CD4-positive, alpha-beta T cell treated with Interleukin-6 at 100 ng/mL for 8 hours (primary cell): ENCODE measurements at regions not wholly inside any gene's neighbourhood (a gene's known extent, or its start where the extent isn't known, plus 50 kb on each side); places are given as distances from the start of the nearest gene placed in this dataset.

Experiments used
- DNase-seq: peaks from one replicate; pipeline ENCODE4 v3.0.0-alpha.2; 2020; ENCODE audit warnings: mixed read lengths, low spot score

DNA sequence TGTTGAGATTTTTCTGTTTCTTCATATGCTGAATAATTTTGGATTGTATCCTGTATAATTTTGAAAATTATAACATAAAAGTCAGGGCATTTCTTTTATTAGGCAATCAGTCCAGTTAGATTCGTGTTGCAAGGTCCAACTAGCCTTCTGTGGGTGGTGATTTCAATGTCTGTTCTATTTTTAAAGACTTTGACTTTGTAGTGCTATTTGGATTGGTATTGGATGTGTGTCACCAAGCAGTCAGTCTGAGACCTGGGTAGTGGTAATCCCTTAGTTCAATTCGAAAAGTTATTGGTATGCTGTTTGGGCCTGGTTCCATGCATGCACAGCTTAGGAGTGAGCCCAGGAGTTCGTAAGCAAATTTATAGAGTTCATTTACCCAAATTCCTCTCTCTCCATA, 82.2 kb downstream of the EPDR1 start:
- DNase-seq = no peak

DNA sequence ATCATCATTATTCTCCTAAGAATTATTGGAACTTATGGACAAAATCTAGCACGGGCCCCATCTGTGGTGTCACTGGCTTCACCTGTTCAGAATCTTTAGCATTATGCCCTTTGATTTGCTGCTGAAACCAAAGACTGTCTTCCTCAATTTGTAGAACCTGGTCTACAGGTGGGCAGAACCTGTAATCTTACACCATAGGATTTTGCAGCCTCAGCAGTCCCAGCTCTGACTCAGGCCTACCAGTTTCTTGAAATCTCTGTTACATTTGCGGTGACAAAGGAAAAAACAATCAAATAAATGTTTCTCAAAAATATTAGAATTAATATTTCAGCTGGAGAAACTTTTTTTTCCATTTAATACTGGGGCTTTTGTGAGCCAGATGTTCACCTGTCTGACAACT, 86.1 kb downstream of the EPDR1 start:
- DNase-seq = no peak

- no peak for DNase-seq
These were observed 86.7 kb downstream of the EPDR1 start for GRCh38 chr7:38007096-38007495.

DNA sequence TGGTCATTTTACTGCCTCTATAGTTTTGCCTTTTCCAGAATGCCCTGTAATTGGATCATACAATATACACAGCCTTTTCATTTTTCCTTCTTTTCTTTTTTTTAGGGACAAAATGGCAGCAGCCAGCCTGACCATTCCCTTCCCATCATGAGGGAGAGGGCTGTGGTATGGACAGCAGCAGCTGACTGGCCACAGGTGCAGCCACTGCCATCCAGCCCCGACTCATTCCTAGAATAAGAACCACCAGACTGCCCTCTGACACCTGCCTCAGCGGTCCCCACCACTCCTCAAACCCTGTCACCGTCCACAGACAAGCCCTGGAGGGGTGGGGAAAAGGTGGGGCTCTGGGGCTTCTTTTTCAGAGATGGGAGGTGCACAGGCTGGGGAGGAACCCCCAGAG, 92.8 kb downstream of the EPDR1 start:
- no peak for DNase-seq

DNA sequence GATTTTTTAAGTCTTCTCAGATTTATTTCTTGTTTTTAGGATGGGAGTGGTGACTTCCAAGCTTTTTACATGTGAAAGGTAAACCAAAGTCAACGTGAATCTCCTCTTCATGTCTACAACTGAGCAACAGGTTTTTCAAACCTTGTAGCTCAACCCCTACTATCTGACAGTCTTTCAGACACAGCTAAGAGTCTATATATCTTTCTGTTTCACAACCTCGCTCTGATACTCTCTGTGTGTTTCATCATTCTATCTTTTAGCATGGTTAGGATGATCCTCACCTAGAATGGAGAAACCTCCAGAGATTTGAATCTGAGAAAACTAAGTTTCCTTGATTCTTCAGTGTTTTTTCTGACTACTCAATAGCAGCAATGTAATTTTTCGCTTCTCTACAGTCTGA, 96.1 kb downstream of the EPDR1 start:
- DNase-seq = no peak

GRCh38 chr7:38017320-38017719, 96.9 kb downstream of the EPDR1 start:
- no peak for DNase-seq

GRCh38 chr7:38020121-38020785, 99.8 kb downstream of the EPDR1 start:
- DNase-seq = no peak

DNA sequence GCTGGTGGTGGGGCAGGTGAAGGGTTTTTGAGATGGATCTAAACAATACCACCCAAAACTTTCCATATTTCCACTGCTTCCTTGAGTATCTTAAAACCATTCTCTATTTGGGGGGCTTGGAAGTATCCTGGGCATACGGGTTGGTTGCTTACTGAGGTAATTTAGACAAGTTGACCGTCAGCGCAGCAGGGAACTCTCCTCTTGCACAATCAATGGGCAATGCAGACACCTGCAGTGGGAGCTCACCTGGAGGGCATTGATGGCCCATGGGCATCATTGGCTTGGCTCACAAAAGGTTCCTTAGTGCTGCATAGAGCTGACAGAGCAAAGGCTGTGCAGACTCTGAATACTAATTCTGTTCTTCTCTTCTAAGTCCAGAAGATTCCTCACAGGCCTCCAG, 101.5 kb downstream of the EPDR1 start:
- no peak for DNase-seq

GRCh38 chr7:38025815-38026214, 105.4 kb downstream of the EPDR1 start:
- no peak for DNase-seq

DNA sequence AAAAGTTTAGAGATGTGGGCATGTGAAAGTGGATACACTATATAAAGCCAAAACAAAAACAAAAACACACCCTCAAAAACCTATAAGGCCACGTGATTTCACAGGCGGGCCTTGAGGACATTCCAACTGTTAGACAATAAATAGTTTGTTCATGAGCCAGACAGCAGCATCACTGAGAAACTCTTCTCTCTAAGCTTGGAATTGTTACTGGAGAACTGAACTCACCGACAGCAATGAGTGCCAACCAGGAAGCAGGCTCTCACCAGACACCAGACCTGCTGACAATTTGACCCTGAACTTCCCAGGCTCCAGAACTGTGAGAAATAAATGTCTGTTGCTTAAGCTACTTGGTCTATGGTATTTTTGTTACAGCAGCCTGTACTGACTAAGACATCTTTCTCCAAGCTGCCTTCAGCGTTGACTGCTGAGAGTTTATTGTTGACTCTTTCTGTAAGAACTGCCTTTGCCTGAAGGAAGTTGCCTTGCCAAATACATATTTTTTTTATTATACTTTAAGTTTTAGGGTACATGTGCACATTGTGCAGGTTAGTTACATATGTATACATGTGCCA, 107.5 kb downstream of the EPDR1 start:
- DNase-seq = no peak

DNA sequence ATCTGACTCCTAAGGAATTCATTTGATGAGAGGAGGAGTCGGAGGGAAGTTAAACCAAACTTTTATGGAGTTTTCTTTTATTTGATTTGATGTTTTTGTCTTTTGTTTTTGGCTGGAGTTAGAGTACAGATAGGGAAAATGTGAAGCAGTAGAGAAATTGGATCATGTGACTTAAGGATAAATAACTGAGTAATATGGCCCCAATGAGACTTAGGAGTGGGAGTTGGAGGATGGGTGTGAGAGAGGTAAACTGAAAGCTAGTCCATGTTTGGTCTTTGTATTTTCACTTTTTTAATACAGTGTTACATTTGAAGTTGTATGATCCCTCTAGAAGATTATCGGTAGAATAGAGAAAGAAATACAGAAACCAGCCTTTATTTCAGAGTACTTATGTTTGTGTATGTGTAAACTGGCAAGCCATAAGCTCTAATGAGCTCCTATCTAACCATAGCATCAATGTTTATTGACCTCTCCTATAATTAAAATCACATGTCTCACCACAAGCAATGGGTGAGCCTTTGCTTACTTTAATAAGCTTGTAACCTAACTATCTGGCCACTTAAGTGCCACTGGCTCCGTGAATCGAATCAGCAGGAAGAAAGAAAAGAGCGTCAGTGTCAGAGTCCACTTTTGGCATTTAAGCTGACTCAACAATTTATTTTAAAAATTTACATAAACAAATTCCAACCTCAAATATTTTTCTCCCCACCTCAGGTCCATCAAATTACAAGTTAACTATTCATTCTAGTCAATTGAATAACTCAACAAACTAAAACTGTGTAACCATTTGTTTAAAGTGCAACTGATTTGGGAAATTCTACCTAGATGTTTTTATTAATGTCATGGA, 113.8 kb downstream of the EPDR1 start:
- no peak for DNase-seq

GRCh38 chr7:38040831-38041230, 120.4 kb downstream of the EPDR1 start:
- DNase-seq = no peak

- no peak for DNase-seq
These were observed 128.4 kb upstream of the STARD3NL start for GRCh38 chr7:38049679-38050078.

- DNase-seq = no peak
These were observed 126.7 kb upstream of the STARD3NL start for GRCh38 chr7:38051311-38051710.

- no peak for DNase-seq
These were observed 126.3 kb upstream of the STARD3NL start for GRCh38 chr7:38051786-38052185.

DNA sequence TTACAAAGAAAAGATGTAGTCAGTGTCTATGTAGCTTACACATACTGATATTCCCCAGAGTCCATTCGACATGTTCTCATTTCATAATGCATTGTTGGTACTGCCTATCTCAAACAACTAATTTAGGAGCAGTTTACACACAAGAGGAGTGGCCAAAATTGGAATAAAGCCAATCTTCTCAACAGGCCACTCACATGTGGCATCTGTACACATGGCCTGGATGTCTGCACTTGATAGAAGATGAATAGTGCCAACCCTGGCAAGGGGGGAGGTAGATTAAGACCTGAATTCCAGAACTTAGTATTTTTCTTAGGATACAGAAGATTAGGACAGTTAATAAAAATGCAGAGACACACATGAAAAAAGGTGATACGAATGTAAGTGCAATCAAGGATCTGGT, 125.3 kb upstream of the STARD3NL start:
- no peak for DNase-seq

- no peak for DNase-seq
These were observed 123.8 kb upstream of the STARD3NL start for GRCh38 chr7:38054199-38054598.

DNA sequence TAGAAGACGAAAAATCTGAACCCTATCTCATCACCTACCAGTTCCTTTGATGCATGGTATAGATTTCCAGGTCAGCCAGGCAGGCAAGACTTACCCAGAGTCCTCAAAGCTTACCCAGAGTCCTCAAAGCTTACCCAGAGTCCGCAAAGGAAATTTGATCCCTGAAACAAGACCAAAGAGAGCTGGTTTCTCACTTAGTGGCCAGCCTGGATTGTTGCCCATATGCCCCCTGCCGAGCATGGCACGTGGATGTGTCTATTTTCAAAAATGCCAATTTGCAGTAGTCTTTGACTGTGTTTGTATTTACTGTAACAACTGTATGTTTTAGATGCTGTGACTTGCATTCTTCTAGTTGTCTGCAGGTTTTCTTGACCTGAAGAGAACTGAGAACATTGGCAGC, 120.2 kb upstream of the STARD3NL start:
- no peak for DNase-seq

- DNase-seq = no peak
These were observed 117.9 kb upstream of the STARD3NL start for GRCh38 chr7:38060116-38060515.

GRCh38 chr7:38060637-38061036, 117.4 kb upstream of the STARD3NL start:
- no peak for DNase-seq

GRCh38 chr7:38066391-38066790, 111.7 kb upstream of the STARD3NL start:
- DNase-seq = no peak

DNA sequence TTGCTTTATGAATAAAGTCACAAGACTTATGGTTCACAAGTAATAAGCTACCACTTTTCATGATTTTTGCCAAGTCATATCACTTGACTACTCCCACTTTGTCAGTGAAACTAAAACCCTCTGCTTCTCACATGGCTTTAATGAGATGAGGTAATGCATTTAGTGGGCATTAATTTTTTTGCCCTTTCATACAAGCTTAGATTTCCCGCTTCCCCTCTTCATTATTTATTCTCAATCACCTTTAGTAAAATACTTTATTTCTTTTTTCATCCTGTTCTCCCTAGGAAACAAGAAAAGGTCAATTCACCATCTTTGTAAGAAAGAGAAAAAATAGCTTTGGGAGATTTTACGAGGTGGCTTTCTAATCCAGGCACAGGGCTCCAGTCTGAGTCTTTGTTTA, 109.6 kb upstream of the STARD3NL start:
- DNase-seq = no peak

- DNase-seq = no peak
These were observed 109.0 kb upstream of the STARD3NL start for GRCh38 chr7:38069052-38069451.
